PC-9 (cell line): ENCODE measurements at regions not wholly inside any gene's neighbourhood (a gene's known extent, or its start where the extent isn't known, plus 50 kb on each side); places are given as distances from the start of the nearest gene placed in this dataset.

ENCODE experiments used
- CTCF ChIP-seq: fragments of 200-600 bp; sonication (generic); conservative IDR thresholded peaks from 2 replicates; pipeline ENCODE4 v1.6.1; 2017; ENCODE audit warnings: mixed run types, antibody characterized with exemption, mild to moderate bottlenecking, moderate library complexity
- EZH2 ChIP-seq: fragments of 200-600 bp; sonication (generic); IDR thresholded peaks from 2 replicates; pipeline ENCODE4 v1.8.0; 2017; ENCODE audit warnings: antibody characterized with exemption, low read depth

- no peak for TF ChIP-seq CTCF
- no peak for TF ChIP-seq EZH2
Measured at GRCh38 chr5:106020894-106021293, 1649.8 kb downstream of the EFNA5 start.
